Mesothelial cell of epicardium (in vitro differentiated cells): ENCODE measurements at regions not wholly inside any gene's neighbourhood (a gene's known extent, or its start where the extent isn't known, plus 50 kb on each side); places are given as distances from the start of the nearest gene placed in this dataset.

Experiments used
- DNase-seq, 2 experiments: peaks; one replicate each; pipeline ENCODE4 v3.0.0; 2021; ENCODE audit warnings: low spot score in 2 of 2; ENCODE audit not compliant: unreplicated experiment in 2 of 2
- H3K27ac Mint-ChIP-seq: 2 replicates; pipeline ENCODE4 v1.8.0; 2021; ENCODE audit warnings: mixed read lengths
- H3K27me3 Mint-ChIP-seq: 2 replicates; pipeline ENCODE4 v1.8.0; 2021; ENCODE audit warnings: low read depth, mixed read lengths
- H3K36me3 Mint-ChIP-seq: 2 replicates; pipeline ENCODE4 v1.8.0; 2021; ENCODE audit warnings: mixed read lengths
- H3K4me1 Mint-ChIP-seq: 2 replicates; pipeline ENCODE4 v1.8.0; 2021; ENCODE audit warnings: mixed read lengths
- H3K4me3 Mint-ChIP-seq: 2 replicates; pipeline ENCODE4 v1.8.0; 2021; ENCODE audit warnings: mild to moderate bottlenecking, moderate library complexity, mixed read lengths
- H3K9me3 Mint-ChIP-seq: 2 replicates; pipeline ENCODE4 v1.8.0; 2021; ENCODE audit warnings: mixed read lengths
- CTCF ChIP-seq: fragments of 200-600 bp; sonication (generic); IDR thresholded peaks from one replicate; pipeline ENCODE4 v1.5.0; 2021; ENCODE audit warnings: antibody characterized with exemption; ENCODE audit not compliant: unreplicated experiment

- peaks cover 5% of the 10 kb centered on the region for H3K9me3 Mint-ChIP-seq
- H3K4me1 Mint-ChIP-seq = no peaks in the 10 kb centered on the region
- H3K27ac Mint-ChIP-seq = no peak overlapping the region
- H3K4me3 Mint-ChIP-seq = no peak overlapping the region
- H3K27me3 Mint-ChIP-seq = peaks cover 2% of the 10 kb centered on the region
- H3K36me3 Mint-ChIP-seq = no peaks in the 10 kb centered on the region
- no peak for DNase-seq
- no peak for TF ChIP-seq CTCF
These were observed 931.2 kb downstream of the GATA3 start for GRCh38 chr10:8985651-8986050.

GRCh38 chr10:8986975-8987374 is 932.5 kb downstream of the GATA3 start:
- Mint-ChIP-seq H3K4me1 (no peaks in the 10 kb centered on the region), H3K27ac (no peak overlapping the region), H3K36me3 (no peaks in the 10 kb centered on the region), H3K9me3 (peaks cover 5% of the 10 kb centered on the region), H3K27me3 (no peaks in the 10 kb centered on the region), H3K4me3 (no peak overlapping the region)
- DNase-seq = no peak
- TF ChIP-seq CTCF = no peak

GRCh38 chr10:8987712-8988111 is 933.2 kb downstream of the GATA3 start:
- H3K27ac Mint-ChIP-seq = no peak overlapping the region
- H3K9me3 Mint-ChIP-seq = peaks cover 5% of the 10 kb centered on the region
- H3K4me3 Mint-ChIP-seq = no peak overlapping the region
- no peak for DNase-seq
- H3K4me1 Mint-ChIP-seq = no peaks in the 10 kb centered on the region
- no peak for TF ChIP-seq CTCF
- no peaks in the 10 kb centered on the region for H3K27me3 Mint-ChIP-seq
- no peaks in the 10 kb centered on the region for H3K36me3 Mint-ChIP-seq

- no peak for DNase-seq
- no peak for TF ChIP-seq CTCF
- H3K4me1 Mint-ChIP-seq = no peaks in the 10 kb centered on the region
- no peaks in the 10 kb centered on the region for H3K27me3 Mint-ChIP-seq
- H3K9me3 Mint-ChIP-seq = no peaks in the 10 kb centered on the region
- no peak overlapping the region for H3K27ac Mint-ChIP-seq
- H3K36me3 Mint-ChIP-seq = no peaks in the 10 kb centered on the region
- H3K4me3 Mint-ChIP-seq = no peak overlapping the region
These were observed 935.9 kb downstream of the GATA3 start for GRCh38 chr10:8990280-8990987.

GRCh38 chr10:8992009-8992408 is 937.5 kb downstream of the GATA3 start:
- Mint-ChIP-seq H3K4me3 (no peak overlapping the region), H3K4me1 (no peaks in the 10 kb centered on the region), H3K27me3 (no peaks in the 10 kb centered on the region), H3K9me3 (no peaks in the 10 kb centered on the region), H3K27ac (no peak overlapping the region), H3K36me3 (no peaks in the 10 kb centered on the region)
- no peak for DNase-seq
- TF ChIP-seq CTCF = no peak

GRCh38 chr10:8993864-8994263 is 939.4 kb downstream of the GATA3 start:
- Mint-ChIP-seq H3K4me3 (no peak overlapping the region), H3K9me3 (no peaks in the 10 kb centered on the region), H3K4me1 (no peaks in the 10 kb centered on the region), H3K36me3 (no peaks in the 10 kb centered on the region), H3K27me3 (no peaks in the 10 kb centered on the region), H3K27ac (no peak overlapping the region)
- no peak for TF ChIP-seq CTCF
- no peak for DNase-seq
